Neuron (in vitro differentiated cells): ENCODE measurements at regions not wholly inside any gene's neighbourhood (a gene's known extent, or its start where the extent isn't known, plus 50 kb on each side); places are given as distances from the start of the nearest gene placed in this dataset.
"Not testable (repeated sequence)": the region's sequence is repeated elsewhere in the genome, so short reads cannot be mapped to it uniquely, and the experiment has no call there.

Source experiments
- H2AFZ ChIP-seq: one replicate; pipeline ENCODE4 v1.6.1; 2013; ENCODE audit warnings: low read depth, mild to moderate bottlenecking, inconsistent platforms, low read length, moderate library complexity
- H3K27me3 ChIP-seq: one replicate; pipeline ENCODE4 v1.6.1; 2013; ENCODE audit warnings: low read length; ENCODE audit not compliant: insufficient read depth
- H3K36me3 ChIP-seq: one replicate; pipeline ENCODE4 v1.6.1; 2013; ENCODE audit warnings: low read length; ENCODE audit not compliant: insufficient read depth
- H3K4me1 ChIP-seq: one replicate; pipeline ENCODE4 v1.6.1; 2013; ENCODE audit warnings: low read length; ENCODE audit not compliant: insufficient read depth
- H3K4me3 ChIP-seq: 2 replicates; pipeline ENCODE4 v1.5.1; 2013; ENCODE audit warnings: mild to moderate bottlenecking, low read length, moderate library complexity
- H3K9me3 ChIP-seq: one replicate; pipeline ENCODE4 v1.6.1; 2013; ENCODE audit warnings: low read length

DNA sequence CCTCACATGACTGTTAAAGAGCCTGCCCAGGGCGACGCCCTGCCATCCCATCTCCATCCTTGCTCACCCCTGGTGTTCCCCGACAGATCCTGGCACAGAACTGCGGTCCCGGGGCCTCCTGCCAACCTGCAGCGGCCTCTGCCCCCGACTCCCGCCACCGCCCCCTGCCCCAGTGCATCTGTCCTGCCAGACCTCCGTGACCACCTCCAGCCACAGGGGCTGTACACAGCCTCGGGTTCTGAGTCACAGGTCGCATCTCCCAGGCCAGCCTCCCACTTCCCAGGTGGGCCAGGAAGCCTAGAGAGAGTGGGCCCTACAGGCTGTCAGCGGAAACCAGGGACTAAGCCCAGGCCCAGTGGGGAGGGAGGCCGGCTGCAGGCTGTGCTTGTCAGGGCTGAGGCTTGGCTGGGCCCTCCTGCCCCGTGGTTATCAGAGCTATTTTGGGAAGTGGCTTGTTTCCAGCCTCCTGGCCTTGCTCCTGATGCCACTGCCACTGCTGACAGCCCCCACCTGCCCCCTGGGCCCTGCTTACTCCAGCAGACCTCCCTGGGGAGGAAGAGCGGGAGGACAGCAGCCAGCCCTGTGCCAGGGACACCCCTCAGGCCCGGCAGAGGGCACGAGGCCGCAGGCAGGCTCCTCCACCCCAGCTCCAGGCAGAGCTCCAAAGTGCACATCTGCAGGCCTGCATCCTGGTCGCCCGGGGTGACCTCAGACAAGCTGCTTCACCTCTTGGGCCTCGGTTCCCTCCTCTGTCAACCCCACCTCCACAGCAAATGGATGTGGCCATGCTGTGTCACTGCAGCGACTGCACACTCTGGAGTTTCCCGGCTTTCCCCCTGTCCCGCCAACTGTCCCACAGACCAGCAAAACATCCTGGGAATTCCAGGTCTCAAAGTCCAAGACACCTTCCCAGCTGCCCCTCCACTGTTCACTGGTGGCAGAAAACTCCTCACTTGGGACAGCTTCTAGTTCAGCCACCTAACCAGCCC, 124.1 kb upstream of the AKAP13 start:
- H3K4me3 ChIP-seq, H3K27me3 ChIP-seq, H3K36me3 ChIP-seq, H2AFZ ChIP-seq, H3K9me3 ChIP-seq, H3K4me1 ChIP-seq: not testable (repeated sequence)

DNA sequence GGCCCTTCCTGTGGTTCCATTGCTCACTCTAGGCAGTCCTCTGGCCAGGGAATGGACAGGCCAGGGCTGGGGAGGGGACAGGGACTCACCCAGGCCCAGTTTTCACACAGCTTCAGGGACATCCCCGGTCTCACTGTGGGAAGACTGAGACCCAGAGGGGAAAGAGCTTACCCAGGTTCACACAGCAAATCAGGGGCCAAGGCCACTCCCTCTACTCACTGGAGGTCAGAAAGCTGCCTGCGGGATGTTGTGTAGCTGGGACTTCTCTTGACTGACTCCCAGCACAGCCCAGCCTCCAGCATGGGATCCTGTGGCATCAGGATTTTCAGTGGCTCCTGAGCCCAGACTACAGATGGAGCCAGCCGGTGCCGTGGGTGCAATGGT, 122.3 kb upstream of the AKAP13 start:
- not testable (repeated sequence) for H3K4me3 ChIP-seq, H2AFZ ChIP-seq, H3K27me3 ChIP-seq, H3K9me3 ChIP-seq, H3K36me3 ChIP-seq, H3K4me1 ChIP-seq

DNA sequence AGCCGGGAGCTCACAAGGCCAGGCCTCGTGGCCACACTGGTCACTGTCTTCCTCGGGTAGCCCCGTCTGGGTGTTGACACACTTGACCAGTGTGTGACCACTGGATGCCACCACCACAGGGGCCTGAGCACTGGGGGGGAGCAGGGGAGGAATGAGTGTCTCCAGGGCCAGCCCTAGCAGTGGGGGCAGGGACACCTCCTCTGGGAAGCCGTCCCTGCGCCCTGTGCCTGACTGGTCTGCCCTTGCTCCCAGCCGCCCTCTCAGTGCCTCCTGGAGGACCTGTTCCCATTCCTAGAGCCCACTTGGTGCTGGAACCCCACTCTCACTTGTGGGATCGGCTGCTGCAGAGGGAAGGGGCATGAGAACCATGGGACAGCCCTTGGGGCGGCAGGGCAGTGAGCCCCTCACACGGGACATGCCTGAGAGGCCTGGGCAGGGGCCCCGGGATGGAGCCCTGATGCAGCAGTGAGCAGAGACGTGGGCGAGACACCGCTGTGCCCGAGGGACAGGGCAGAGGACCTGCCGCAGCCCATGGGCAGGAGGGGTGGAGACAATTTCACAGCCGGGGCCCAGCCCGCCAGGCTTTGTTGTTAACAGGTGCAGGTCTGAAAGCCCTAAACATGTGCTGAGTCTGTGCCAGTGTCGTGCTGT, 121.7 kb upstream of the AKAP13 start:
- not testable (repeated sequence) for H3K4me3 ChIP-seq, H3K4me1 ChIP-seq, H3K36me3 ChIP-seq, H2AFZ ChIP-seq, H3K9me3 ChIP-seq, H3K27me3 ChIP-seq

DNA sequence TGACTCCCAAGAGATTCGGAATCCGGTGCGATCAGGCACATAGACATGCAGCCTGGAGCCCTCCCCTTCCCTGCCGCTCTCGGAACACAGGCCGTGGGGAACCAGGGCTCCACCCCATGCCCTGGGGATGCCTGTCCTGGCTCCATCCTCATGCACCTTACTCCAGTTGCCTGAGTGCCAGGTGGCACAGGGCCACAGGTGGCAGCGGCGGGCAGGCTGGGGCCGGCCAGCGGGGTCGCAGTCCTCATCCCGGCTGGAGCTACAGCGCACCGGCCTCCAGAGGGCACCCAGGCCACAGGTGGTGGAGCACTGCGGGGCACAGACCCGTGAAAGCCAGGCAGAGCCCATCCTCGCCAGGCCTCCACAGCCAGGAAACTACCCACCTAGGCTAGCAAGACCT, 119.9 kb upstream of the AKAP13 start:
- H2AFZ ChIP-seq, H3K4me1 ChIP-seq, H3K9me3 ChIP-seq, H3K4me3 ChIP-seq, H3K36me3 ChIP-seq, H3K27me3 ChIP-seq: not testable (repeated sequence)

DNA sequence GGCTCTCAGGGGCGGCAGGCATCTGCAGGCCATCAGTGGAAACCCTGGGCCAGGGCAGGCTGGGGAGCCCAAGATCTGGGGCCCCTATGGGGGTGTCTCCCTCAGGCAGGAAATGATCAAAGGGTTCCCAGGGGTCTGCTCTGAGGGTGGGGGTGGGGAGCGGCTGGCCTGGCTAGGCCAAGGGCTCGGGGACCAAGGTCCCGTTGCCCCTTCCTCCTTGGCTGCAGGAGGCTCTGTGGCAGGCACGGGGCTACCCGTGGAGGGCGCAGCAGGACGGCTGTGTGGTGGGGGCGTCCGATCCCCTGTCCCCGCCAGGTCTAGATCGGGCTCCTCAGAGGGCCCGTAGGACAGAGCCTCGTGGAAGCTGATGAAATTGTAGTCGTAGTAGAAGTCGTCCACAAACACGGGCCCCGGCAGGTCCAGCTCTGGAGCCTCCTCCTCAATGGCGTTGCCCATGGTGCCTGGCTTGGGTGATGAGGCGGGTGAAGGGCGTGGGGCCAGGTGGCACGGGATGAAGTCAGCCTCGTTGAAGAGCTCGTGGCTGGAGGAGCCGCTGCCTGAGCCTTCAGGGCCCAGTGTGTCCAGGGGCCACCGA, 117.8 kb upstream of the AKAP13 start:
- H3K27me3 ChIP-seq, H3K4me3 ChIP-seq, H3K36me3 ChIP-seq, H2AFZ ChIP-seq, H3K4me1 ChIP-seq, H3K9me3 ChIP-seq: not testable (repeated sequence)

DNA sequence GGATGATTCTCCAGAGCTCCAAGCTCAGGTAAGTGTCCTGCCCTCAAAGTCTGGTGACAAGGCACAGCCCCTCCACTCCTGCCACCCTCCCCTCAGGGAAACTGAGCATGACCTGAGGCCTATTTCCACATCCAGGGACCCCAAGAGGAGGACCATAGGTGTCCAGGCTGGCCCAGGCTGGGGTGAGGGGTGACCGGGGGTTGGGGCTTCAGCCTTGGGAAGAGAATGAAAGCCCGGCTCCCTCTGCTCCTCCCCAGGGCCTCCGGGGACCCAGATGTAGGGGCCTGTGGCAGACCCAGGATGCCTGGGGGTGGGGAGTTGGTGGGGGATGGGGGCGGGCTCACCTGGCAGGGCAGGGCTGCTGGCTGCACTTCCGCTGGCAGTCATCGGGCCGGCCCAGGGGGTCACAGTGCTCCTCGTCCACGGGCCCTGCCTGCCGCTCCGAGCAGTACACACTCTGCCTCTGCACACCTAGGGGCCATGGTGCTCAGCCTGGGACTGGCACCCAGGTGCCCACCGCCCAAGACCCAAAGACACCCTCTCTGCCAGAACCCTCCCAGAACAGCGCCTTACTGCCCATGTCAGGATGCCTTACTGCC, 116.5 kb upstream of the AKAP13 start:
- H3K36me3 ChIP-seq, H3K27me3 ChIP-seq, H3K4me3 ChIP-seq, H3K9me3 ChIP-seq, H3K4me1 ChIP-seq, H2AFZ ChIP-seq: not testable (repeated sequence)

DNA sequence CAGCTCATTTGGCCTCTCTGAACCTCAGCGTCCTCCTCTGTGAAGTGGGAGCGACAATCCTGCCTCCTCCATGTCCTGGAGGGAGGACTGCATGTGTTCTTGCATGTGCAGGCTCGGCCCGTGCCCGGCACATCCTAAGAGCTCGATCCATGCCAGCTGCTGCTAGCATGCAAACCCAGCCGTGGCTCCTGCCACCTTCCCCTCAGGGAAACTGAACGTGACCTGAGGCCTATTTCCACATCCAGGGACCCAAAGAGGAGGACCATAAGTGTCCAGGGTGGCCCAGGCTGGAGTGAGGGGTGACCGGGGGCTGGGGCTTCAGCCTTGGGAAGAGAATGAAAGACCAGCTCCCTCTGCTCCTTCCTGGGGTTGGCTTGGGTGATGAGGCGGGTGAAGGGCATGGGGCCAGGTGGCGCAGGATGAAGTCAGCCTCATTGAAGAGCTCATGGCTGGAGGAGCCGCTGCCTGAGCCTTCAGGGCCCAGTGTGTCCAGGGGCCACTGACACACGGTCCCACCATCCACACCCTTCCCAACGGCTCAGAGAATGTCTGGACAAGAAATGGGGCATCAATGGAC, 115.7 kb upstream of the AKAP13 start:
- H3K4me3 ChIP-seq, H3K9me3 ChIP-seq, H2AFZ ChIP-seq, H3K27me3 ChIP-seq, H3K4me1 ChIP-seq, H3K36me3 ChIP-seq: not testable (repeated sequence)

DNA sequence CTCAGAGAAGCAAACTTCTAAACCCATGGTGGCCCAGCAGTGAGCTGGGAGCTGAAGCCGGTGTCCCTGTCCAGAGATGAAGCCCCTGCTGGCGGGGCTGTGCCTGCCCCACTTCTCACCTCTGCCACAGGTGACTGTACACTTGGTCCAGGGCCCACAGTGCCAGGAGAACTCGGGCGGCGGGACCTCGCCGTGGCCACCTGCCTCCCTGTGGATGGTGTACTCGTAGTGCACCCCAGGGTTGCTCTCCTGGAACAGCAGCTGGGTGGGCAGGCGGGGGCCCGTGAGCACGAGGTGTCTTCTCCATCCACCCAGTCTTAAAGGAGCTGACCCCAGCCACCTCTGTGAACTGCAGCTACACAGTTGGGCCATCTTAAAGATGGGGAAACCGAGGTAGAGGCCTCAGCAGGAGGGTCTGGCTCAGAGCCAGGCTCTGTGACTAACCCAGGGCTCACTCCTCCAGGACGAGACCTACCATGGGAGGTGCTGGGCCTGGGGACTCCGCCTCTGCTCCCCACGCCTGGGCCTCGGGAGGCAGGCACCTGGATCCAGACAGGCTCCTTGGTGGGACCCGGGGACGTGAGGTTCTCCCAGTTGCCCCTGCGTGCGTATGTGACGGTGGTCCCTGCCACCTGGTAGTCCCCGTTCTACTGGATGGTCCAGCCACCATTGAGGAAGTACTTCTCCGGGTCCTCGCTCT, 113.1 kb upstream of the AKAP13 start:
- H3K36me3 ChIP-seq, H3K4me3 ChIP-seq, H3K27me3 ChIP-seq, H3K9me3 ChIP-seq, H2AFZ ChIP-seq, H3K4me1 ChIP-seq: not testable (repeated sequence)

DNA sequence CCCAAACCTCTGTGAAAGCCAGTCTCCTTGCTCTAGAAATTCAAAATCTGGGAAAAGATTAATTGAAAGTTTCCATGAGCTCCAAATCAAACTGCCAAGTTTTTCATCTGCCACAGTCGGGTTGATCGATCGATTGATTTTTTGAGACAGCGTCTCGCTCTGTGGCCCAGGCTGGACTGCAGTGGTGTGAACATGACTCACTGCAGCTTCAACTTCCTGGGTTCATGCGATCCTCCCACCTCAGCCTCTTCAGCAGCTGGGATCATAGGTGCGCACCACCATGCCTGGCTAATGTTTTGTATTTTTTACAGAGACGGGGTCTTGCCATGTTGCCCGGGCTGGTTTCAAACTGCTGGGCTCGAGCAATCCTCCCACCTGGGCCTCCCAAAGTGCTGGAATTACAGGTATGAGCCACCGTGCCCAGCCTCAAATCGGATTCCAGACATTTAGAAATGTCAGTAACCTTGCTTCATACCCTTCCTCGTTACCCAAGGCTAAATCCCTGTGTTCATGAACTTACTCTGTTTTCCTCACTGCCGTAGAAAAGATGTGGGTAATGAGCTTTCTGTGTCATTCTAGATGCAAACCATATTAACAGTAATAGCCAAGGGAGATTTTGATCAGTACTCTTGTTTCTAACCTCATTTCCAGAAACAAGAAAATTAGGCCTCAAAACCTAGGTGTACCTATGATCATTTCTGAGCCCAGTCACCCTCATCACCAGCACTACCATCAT, 105.9 kb upstream of the AKAP13 start:
- Histone ChIP-seq H2AFZ (no peak overlapping the region), H3K36me3 (no peaks in the 10 kb centered on the region), H3K4me3 (no peak overlapping the region), H3K4me1 (no peaks in the 10 kb centered on the region), H3K27me3 (peaks cover 3% of the 10 kb centered on the region), H3K9me3 (no peaks in the 10 kb centered on the region)

DNA sequence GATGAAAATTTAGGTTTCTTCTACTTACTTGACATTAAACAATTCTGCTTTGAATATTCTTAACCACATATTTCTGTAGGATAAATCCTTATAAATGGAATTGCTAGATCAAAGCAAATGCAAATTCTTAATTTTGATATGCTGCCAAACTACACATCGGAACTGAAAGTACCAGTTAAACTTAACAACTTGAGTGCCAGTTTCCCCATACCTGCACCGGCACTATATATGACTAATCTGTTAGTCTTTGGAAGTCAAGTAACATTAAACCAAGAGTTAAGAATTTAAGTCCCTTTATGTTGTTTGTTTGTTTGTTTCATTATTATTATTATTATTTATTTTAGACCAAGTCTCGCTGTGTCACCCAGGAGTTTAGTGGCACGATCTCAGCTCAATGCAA, 103.9 kb upstream of the AKAP13 start:
- H3K27me3 ChIP-seq: peaks cover 3% of the 10 kb centered on the region
- no peaks in the 10 kb centered on the region for H3K36me3 ChIP-seq
- H2AFZ ChIP-seq: no peak overlapping the region
- H3K9me3 ChIP-seq: no peaks in the 10 kb centered on the region
- H3K4me3 ChIP-seq: no peak overlapping the region
- H3K4me1 ChIP-seq: no peaks in the 10 kb centered on the region

DNA sequence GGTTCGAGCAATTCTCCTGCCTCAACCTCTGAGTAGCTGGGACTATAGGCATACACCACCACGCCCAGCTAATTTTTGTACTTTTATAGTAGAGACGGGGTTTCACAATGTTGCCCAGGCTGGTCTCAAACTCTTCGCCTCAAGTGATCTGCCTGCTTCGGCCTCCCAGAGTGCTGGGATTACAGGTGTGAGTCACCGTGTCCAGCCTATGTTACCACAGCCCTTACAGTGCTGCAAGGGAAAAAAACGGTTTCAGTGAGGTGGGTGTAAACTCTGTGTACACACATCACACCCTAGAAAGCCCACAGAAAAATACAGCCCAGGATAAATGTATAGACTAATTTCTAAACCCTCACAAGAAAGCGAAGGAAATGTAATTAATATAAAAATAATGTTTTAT, 103.5 kb upstream of the AKAP13 start:
- H2AFZ ChIP-seq: no peak overlapping the region
- H3K4me1 ChIP-seq: no peaks in the 10 kb centered on the region
- H3K36me3 ChIP-seq: no peaks in the 10 kb centered on the region
- H3K4me3 ChIP-seq: no peak overlapping the region
- H3K9me3 ChIP-seq: no peaks in the 10 kb centered on the region
- H3K27me3 ChIP-seq: peaks cover 3% of the 10 kb centered on the region

DNA sequence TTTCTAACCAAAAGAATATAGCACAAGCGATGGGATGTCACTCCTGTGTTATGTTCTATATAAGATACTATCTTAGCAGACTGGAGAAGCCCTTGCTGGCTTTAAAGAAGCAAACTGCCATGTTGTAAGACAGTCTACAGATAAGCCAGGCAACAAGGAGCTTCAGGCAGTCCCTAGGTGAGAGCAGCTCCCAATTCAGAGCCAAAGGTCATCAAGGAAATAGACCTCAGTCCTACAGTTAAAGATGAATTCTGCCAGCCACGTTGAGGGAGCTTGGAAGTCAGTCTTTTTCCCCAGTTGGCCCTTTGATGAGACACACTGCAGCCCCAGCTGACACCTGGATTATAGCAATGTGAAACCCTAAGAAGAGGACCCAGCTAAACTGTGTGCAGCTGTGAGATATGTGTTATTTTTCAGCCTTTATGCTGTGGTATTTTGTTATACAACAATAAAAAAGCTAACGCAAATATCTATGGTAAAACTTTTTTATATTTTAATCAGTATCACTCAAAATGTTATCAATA, 102.5 kb upstream of the AKAP13 start:
- Histone ChIP-seq H3K36me3 (no peaks in the 10 kb centered on the region), H3K4me1 (no peaks in the 10 kb centered on the region), H3K27me3 (peaks cover 7% of the 10 kb centered on the region), H2AFZ (no peak overlapping the region), H3K9me3 (no peaks in the 10 kb centered on the region), H3K4me3 (no peak overlapping the region)
